Coronary artery (tissue), 2 donors: ENCODE measurements at regions not wholly inside any gene's neighbourhood (a gene's known extent, or its start where the extent isn't known, plus 50 kb on each side); places are given as distances from the start of the nearest gene placed in this dataset.

Source experiments
- DNase-seq: peaks from one replicate; pipeline ENCODE4 v3.0.0-alpha.2; 2017; ENCODE audit warnings: low spot score
- H3K27ac ChIP-seq, 2 donors: fragments of 200-600 bp; sonication (generic); one replicate each; pipeline ENCODE4 v1.5.1; 2016 to 2019
- H3K4me3 ChIP-seq: fragments of 200-600 bp; sonication (generic); 2 replicates; pipeline ENCODE4 v1.5.1; 2016; ENCODE audit warnings: mild to moderate bottlenecking, moderate library complexity
- TF ChIP-seq, protein P1 (sequence below): fragments of 200-600 bp; sonication (generic); IDR thresholded peaks from one replicate; pipeline ENCODE4 v1.5.1; 2019; ENCODE audit warnings: antibody characterized with exemption

DNA sequence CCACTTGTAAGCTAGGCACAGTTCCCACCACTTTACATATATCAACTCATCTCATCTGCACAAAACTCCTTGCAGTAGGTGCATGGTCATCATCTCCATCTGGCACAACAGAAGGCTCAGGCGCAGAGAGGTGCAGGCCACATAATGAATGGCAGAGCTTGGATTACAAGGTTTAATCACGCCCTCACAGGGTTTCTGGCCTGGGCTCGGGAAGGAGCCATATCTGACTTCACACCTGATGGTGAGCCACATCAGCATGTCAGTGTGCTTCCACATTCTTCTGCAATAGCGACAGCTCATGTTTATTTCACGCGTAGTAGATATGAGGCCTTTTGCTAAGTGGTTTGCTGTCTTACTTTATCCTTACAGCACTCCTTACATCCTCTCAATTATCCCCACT, 650.2 kb downstream of the INHBA start:
- Histone ChIP-seq H3K4me3 (no peak overlapping the region), H3K27ac (no peak overlapping the region)
- TF ChIP-seq, protein P1, sequence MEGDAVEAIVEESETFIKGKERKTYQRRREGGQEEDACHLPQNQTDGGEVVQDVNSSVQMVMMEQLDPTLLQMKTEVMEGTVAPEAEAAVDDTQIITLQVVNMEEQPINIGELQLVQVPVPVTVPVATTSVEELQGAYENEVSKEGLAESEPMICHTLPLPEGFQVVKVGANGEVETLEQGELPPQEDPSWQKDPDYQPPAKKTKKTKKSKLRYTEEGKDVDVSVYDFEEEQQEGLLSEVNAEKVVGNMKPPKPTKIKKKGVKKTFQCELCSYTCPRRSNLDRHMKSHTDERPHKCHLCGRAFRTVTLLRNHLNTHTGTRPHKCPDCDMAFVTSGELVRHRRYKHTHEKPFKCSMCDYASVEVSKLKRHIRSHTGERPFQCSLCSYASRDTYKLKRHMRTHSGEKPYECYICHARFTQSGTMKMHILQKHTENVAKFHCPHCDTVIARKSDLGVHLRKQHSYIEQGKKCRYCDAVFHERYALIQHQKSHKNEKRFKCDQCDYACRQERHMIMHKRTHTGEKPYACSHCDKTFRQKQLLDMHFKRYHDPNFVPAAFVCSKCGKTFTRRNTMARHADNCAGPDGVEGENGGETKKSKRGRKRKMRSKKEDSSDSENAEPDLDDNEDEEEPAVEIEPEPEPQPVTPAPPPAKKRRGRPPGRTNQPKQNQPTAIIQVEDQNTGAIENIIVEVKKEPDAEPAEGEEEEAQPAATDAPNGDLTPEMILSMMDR, result no peak
- no peak for DNase-seq

DNA sequence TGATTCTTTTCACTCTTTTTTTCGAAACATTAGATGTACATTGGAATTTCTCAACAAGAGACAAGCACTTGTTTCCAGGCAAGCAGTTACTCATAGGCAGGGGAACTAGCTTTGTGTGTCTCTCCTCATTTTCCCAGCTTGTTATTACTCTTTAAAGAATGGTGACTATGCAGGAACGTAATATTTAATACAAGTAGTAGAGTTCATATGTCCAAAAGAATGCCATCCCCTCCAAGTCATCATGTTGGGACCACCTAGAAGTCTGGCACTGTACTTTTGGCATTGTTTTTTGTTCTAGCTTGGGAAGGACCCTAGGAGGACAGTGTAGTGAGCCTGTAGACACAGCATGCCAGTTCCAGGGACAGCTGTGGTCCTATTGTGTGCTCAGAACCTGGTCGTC, 650.7 kb downstream of the INHBA start:
- no peak for DNase-seq
- TF ChIP-seq, protein P1, result no peak
- Histone ChIP-seq H3K4me3 (no peak overlapping the region), H3K27ac (no peak overlapping the region)

DNA sequence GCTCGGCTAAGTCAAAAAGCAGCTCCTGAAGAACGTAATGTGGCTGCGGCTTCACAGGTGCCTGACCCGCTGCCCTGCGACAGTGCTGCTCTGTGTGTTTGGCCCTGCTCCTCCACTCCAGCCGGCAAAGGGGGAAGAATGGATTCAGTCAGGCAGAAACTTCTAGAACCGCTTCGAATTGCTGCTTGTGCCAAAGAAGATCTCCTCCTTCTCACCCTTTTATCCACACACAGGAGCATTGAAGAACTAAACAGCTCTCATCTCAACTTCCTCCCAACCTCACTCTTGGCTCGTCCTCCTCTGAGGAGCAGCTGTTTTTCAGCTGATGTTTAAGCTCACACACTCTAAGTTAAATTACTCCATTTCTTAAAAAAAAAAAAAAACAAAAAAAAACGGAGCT, 651.4 kb downstream of the INHBA start:
- no peak for DNase-seq
- no peak overlapping the region for H3K27ac ChIP-seq
- TF ChIP-seq, protein P1, result no peak
- no peak overlapping the region for H3K4me3 ChIP-seq

DNA sequence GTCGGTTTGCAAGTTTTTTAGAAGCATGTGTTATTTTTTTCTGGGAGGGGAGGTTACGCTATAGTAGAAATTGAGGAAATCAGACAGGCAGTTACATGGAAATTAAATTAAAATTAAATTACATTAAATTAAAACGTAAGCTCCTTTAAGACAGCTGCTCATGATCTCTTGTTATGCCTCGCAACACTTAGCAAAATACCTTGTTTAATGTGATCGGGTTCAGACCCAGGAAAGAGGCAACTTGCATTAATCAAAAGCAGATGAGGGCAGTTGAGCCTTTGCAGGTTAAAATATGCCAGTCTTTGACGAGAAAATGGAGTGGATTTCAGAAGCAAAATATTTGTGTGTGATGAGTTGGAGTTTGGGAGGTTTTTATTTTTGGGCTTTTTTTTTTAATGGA, 651.8 kb downstream of the INHBA start:
- no peak for DNase-seq
- Histone ChIP-seq H3K4me3 (no peak overlapping the region), H3K27ac (no peak overlapping the region)
- TF ChIP-seq, protein P1, result no peak

GRCh38 chr7:41048771-41049170, 654.1 kb downstream of the INHBA start:
- TF ChIP-seq, protein P1, result no peak
- DNase-seq, result no peak

GRCh38 chr7:41047789-41048191, 655.1 kb downstream of the INHBA start:
- Histone ChIP-seq H3K27ac (peak overlapping the region in 1 of 2 donors; percentile 8), H3K4me3 (no peak overlapping the region)
- TF ChIP-seq, protein P1, result no peak
- DNase-seq, result no peak

More at GRCh38 chr7:41048771-41049170, 654.1 kb downstream of the INHBA start:
- H3K27ac ChIP-seq, result no peak overlapping the region
- H3K4me3 ChIP-seq, result no peak overlapping the region

- no peak overlapping the region for H3K27ac ChIP-seq
- H3K4me3 ChIP-seq, result no peak overlapping the region
- TF ChIP-seq, protein P1, result no peak
- no peak for DNase-seq
Observed at GRCh38 chr7:41047211-41047610, 655.7 kb downstream of the INHBA start.
